Neutrophil (primary cell): ENCODE measurements at regions not wholly inside any gene's neighbourhood (a gene's known extent, or its start where the extent isn't known, plus 50 kb on each side); places are given as distances from the start of the nearest gene placed in this dataset.
"Not testable (repeated sequence)": the region's sequence is repeated elsewhere in the genome, so short reads cannot be mapped to it uniquely, and the experiment has no call there.

Source experiments
- H3K27ac ChIP-seq: fragments of 200-600 bp; sonication (generic); 2 replicates; pipeline ENCODE4 v1.5.1; 2016; ENCODE audit warnings: mild to moderate bottlenecking, moderate library complexity
- H3K27me3 ChIP-seq: fragments of 200-600 bp; sonication (generic); 2 replicates; pipeline ENCODE4 v1.6.0; 2016; ENCODE audit warnings: mild to moderate bottlenecking
- H3K36me3 ChIP-seq: fragments of 200-600 bp; sonication (generic); 2 replicates; pipeline ENCODE4 v1.5.1; 2017
- H3K4me1 ChIP-seq, 2 experiments: fragments of 200-600 bp in 1 of 2; sonication (generic) in 1 of 2; 1 replicate in 1 of 2; 2 replicates in 1 of 2; pipeline versions ENCODE4 v1.5.1 to v1.6.1; 2013 to 2016; ENCODE audit warnings: low read depth in 1 of 2, low read length in 1 of 2, mild to moderate bottlenecking in 1 of 2, moderate library complexity in 1 of 2; ENCODE audit not compliant: control insufficient read depth in 1 of 2, insufficient read depth in 1 of 2
- H3K4me3 ChIP-seq, 2 experiments: fragments of 200-600 bp in 1 of 2; sonication (generic) in 1 of 2; 1 replicate in 1 of 2; 2 replicates in 1 of 2; pipeline ENCODE4 v1.5.1; 2013 to 2016; ENCODE audit warnings: low read depth in 1 of 2, low read length in 1 of 2, mild to moderate bottlenecking in 1 of 2, moderate library complexity in 1 of 2
- H3K9me3 ChIP-seq: fragments of 200-600 bp; sonication (generic); 2 replicates; pipeline ENCODE4 v1.5.1; 2016
- TF ChIP-seq, protein P1 (sequence below): fragments of 200-600 bp; sonication (generic); IDR thresholded peaks from 2 replicates; pipeline ENCODE4 v1.5.1; 2016; ENCODE audit warnings: antibody characterized with exemption

DNA sequence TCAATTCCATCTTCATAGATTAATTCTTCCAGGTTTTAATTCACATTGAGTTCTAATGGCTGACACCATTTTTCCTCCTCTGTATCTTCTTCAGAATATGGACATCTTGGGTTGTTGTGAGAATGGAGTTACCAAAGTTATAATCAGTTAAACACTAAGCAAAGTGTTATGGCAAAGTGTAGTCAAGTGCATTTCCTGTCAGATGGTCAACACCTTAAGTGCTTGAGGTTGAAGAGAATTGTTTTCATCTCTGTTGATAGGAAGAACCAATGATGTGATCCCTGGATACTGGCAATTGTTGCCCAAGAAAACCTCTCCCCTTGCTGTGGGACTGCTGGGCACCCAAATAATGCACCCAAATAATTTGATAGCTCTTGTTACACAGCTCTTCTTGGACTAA is 102.6 kb upstream of the SATB1 start:
- no peaks in the 10 kb centered on the region for H3K36me3 ChIP-seq
- no peaks in the 10 kb centered on the region for H3K9me3 ChIP-seq
- H3K4me3 ChIP-seq = no peak overlapping the region
- no peaks in the 10 kb centered on the region for H3K27me3 ChIP-seq
- no peak overlapping the region for H3K27ac ChIP-seq
- TF ChIP-seq, protein P1, sequence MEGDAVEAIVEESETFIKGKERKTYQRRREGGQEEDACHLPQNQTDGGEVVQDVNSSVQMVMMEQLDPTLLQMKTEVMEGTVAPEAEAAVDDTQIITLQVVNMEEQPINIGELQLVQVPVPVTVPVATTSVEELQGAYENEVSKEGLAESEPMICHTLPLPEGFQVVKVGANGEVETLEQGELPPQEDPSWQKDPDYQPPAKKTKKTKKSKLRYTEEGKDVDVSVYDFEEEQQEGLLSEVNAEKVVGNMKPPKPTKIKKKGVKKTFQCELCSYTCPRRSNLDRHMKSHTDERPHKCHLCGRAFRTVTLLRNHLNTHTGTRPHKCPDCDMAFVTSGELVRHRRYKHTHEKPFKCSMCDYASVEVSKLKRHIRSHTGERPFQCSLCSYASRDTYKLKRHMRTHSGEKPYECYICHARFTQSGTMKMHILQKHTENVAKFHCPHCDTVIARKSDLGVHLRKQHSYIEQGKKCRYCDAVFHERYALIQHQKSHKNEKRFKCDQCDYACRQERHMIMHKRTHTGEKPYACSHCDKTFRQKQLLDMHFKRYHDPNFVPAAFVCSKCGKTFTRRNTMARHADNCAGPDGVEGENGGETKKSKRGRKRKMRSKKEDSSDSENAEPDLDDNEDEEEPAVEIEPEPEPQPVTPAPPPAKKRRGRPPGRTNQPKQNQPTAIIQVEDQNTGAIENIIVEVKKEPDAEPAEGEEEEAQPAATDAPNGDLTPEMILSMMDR = no peak
- no peaks in the 10 kb centered on the region for H3K4me1 ChIP-seq

DNA sequence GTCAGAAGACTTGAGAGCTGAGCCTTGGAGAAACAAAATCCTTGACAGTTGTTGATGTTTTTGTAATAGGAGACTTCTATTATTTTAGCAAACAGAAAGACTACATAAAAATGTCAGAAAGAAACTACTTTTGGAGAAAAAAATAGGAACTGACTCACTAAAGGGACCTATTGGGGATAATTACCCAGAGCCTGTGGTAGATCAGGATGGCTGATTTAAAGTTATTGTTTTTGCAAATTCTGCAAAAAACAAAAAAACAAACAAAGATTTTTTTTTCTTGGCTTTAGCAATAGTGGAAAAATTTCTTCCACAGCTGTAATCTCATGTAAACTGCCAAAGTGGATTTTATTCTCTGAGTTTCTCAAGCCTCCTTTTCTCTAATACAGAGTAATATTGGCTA is 101.5 kb upstream of the SATB1 start:
- Histone ChIP-seq H3K27ac (no peak overlapping the region), H3K9me3 (no peaks in the 10 kb centered on the region), H3K4me1 (no peaks in the 10 kb centered on the region), H3K36me3 (no peaks in the 10 kb centered on the region), H3K4me3 (no peak overlapping the region), H3K27me3 (no peaks in the 10 kb centered on the region)
- TF ChIP-seq, protein P1 = no peak

DNA sequence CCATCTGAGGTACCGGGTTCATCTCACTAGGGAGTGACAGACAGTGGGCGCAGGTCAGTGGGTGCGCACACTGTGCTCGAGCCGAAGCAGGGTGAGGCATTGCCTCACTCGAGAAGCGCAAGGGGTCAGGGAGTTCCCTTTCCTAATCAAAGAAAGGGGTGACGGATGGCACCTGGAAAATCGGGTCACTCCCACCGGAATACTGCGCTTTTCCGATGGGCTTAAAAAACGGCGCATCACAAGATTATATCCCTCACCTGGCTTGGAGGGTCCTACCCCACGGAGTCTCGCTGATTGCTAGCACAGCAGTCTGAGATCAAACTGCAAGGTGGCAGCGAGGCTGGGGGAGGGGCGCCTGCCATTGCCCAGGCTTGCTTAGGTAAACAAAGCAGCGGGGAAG is 91.0 kb upstream of the SATB1 start:
- H3K27ac ChIP-seq, H3K27me3 ChIP-seq, H3K4me3 ChIP-seq, H3K4me1 ChIP-seq, H3K36me3 ChIP-seq, H3K9me3 ChIP-seq: not testable (repeated sequence)

DNA sequence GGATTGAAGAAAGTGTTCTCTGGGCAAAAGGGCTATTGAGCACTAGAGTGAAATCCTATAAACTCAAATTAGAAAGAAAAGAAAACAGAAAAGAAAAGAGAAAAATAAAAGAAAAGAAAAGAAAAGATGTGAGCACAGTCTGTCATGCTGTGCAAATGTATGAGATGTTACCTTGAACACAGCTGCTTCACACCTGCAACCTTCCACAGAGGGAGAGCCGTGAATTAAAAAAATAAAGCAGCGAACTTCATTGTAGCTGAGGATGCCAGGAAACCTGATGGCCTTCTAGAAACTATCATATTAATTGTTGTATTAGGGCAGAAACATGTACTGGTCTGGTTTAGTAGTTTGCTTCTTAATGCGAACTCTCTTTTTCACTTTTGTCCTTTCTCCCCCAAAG is 88.0 kb upstream of the SATB1 start:
- TF ChIP-seq, protein P1 = no peak
- Histone ChIP-seq H3K9me3 (no peaks in the 10 kb centered on the region), H3K36me3 (no peaks in the 10 kb centered on the region), H3K27me3 (no peaks in the 10 kb centered on the region), H3K4me1 (no peaks in the 10 kb centered on the region), H3K27ac (no peak overlapping the region), H3K4me3 (no peak overlapping the region)

DNA sequence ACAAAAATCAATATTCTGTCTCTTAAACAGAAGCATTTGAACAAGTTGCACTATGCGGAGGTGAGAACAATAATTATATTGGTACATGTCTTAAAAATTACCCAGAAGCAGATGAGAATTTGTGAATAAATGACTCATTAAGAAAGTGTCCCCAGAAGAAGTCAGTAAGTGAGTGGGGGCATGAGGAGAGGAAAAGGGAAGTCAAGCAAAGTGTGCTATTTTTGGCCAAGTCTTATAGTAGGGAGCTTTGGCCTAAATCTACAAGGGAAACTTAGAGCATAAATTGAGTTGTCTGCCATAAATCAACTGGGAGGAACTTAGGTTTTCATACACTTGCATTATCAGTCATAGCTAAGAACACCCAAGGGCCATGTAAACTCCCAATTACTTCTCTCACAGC is 86.9 kb upstream of the SATB1 start:
- TF ChIP-seq, protein P1 = no peak
- Histone ChIP-seq H3K36me3 (no peaks in the 10 kb centered on the region), H3K4me1 (no peaks in the 10 kb centered on the region), H3K9me3 (no peaks in the 10 kb centered on the region), H3K4me3 (no peak overlapping the region), H3K27me3 (no peaks in the 10 kb centered on the region), H3K27ac (no peak overlapping the region)

DNA sequence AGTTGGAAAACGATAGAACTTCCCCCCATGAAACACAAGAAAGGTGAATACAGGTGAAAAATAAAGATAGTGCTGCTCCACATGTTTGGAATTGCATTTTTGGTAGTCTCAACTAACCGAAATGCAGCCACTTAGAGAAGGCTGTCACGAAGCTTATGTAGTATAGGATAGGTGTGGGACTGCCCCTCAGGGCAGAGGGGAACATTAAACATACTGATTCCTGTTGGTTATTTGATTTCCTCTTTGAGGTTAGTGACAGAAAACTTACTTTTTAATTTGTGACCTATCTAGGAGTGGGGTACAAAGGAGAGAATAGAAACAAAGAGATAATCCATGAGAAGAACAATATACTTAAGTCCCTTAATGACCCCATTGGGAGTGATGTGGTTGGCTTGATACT is 85.8 kb upstream of the SATB1 start:
- Histone ChIP-seq H3K4me3 (no peak overlapping the region), H3K27ac (no peak overlapping the region), H3K27me3 (no peaks in the 10 kb centered on the region), H3K36me3 (no peaks in the 10 kb centered on the region), H3K4me1 (no peaks in the 10 kb centered on the region), H3K9me3 (no peaks in the 10 kb centered on the region)
- TF ChIP-seq, protein P1 = no peak
